A549 (cell line): ENCODE measurements at regions not wholly inside any gene's neighbourhood (a gene's known extent, or its start where the extent isn't known, plus 50 kb on each side); places are given as distances from the start of the nearest gene placed in this dataset.

Experiments
- ATAC-seq, 2 experiments: fragments of 200-7000 bp in 1 of 2; fragments of >200 bp in 1 of 2; cut with Nextera tagmentation in 1 of 2; cut with Tn5 transposase in 1 of 2; 3 replicates each; pipeline versions ENCODE4 v1.8.0 to v1.9.1; 2018 to 2020; ENCODE audit warnings: mild to moderate bottlenecking in 1 of 2, moderate library complexity in 1 of 2
- CTCF ChIA-PET: fragments of 300-600 bp; sonication (Branson Sonifier 250); formaldehyde crosslinking; extraction: SDS; loops from one replicate; lab custom pipeline; 2021; ENCODE audit warnings: antibody characterized with exemption, inconsistent platforms; lab: Yijun Ruan, JAX
- POLR2A ChIA-PET: fragments of 350-600 bp; formaldehyde crosslinking; extraction: SDS; loops from one replicate; lab custom pipeline; 2021; ENCODE audit warnings: antibody characterized with exemption, inconsistent platforms; lab: Yijun Ruan, JAX
- DNase-seq, 2 experiments: peaks; one replicate each; pipeline versions ENCODE4 v3.0.0 to v3.0.0-alpha.2; 2011 to 2016; ENCODE audit warnings: low read depth in 1 of 2, low spot score in 1 of 2
- FAIRE-seq: peaks from 2 replicates; lab custom pipeline; 2011; peaks lifted over from hg19 to GRCh38; lab: Jason Lieb, UNC
- H3K27ac ChIP-seq, 2 experiments: fragments of >200 bp; sonication (Bioruptor Twin); formaldehyde crosslinking; 3 replicates each; pipeline ENCODE4 v1.5.1; 2016 to 2017
- H3K4me1 ChIP-seq: fragments of >200 bp; sonication (Bioruptor Twin); formaldehyde crosslinking; 3 replicates; pipeline ENCODE4 v1.6.1; 2016
- H3K4me2 ChIP-seq: fragments of >200 bp; sonication (Bioruptor Twin); formaldehyde crosslinking; 3 replicates; pipeline ENCODE4 v1.6.1; 2016
- H3K4me3 ChIP-seq: fragments of >200 bp; sonication (Bioruptor Twin); formaldehyde crosslinking; 3 replicates; pipeline ENCODE4 v1.5.1; 2016
- H3K9me3 ChIP-seq: fragments of >200 bp; sonication (Bioruptor Twin); formaldehyde crosslinking; 3 replicates; pipeline ENCODE4 v1.6.1; 2016
- CBX2 ChIP-seq: fragments of 200-600 bp; sonication (generic); IDR thresholded peaks from 2 replicates; pipeline ENCODE4 v1.6.1; 2016; ENCODE audit warnings: low read depth, mild to moderate bottlenecking, borderline replicate concordance
- CEBPB ChIP-seq, 2 experiments: fragments of >200 bp in 1 of 2; sonication (Bioruptor Twin) in 1 of 2; formaldehyde crosslinking in 1 of 2; IDR thresholded peaks; 2 replicates each; pipeline ENCODE4 v1.6.1; 2012 to 2016
- GATA3 ChIP-seq: IDR thresholded peaks from 2 replicates; pipeline ENCODE4 v1.6.1; 2012; ENCODE audit warnings: borderline replicate concordance
- HDAC2 ChIP-seq: fragments of 200-600 bp; sonication (generic); IDR thresholded peaks from 2 replicates; pipeline ENCODE4 v1.6.1; 2016
- JUNB ChIP-seq: fragments of >200 bp; sonication (Bioruptor Twin); formaldehyde crosslinking; IDR thresholded peaks from 2 replicates; pipeline ENCODE4 v1.6.1; 2016
- NR3C1 ChIP-seq: fragments of >200 bp; sonication (Bioruptor Twin); formaldehyde crosslinking; IDR thresholded peaks from 3 replicates; pipeline ENCODE4 v1.6.1; 2017
- RNF2 ChIP-seq: fragments of 200-600 bp; sonication (generic); IDR thresholded peaks from 2 replicates; pipeline ENCODE4 v1.6.1; 2016; ENCODE audit warnings: low read depth, mild to moderate bottlenecking, antibody characterized with exemption, moderate library complexity, borderline replicate concordance
- TP53 ChIP-seq: fragments of 250-450 bp; sonication (Bioruptor Pico); IDR thresholded peaks from 2 replicates; pipeline ENCODE4 v1.5.0; 2021; ENCODE audit warnings: mild to moderate bottlenecking, moderate library complexity
- WGBS: methylation state at CpG from one replicate; pipeline ENCODE4 v1.1.6; 2017; ENCODE audit errors: missing lambda C conversion rate; 5-methylcytosine and 5-hydroxymethylcytosine counted together
- TF ChIP-seq, protein P1 (sequence below): fragments of 250-450 bp; sonication (Bioruptor Pico); IDR thresholded peaks from 2 replicates; pipeline ENCODE4 v1.5.0; 2020; ENCODE audit warnings: low read depth, mild to moderate bottlenecking, moderate library complexity
- TF ChIP-seq, protein P2 (sequence below): IDR thresholded peaks from 2 replicates; pipeline ENCODE4 v1.6.1; 2012; ENCODE audit warnings: low read depth, borderline replicate concordance

DNA sequence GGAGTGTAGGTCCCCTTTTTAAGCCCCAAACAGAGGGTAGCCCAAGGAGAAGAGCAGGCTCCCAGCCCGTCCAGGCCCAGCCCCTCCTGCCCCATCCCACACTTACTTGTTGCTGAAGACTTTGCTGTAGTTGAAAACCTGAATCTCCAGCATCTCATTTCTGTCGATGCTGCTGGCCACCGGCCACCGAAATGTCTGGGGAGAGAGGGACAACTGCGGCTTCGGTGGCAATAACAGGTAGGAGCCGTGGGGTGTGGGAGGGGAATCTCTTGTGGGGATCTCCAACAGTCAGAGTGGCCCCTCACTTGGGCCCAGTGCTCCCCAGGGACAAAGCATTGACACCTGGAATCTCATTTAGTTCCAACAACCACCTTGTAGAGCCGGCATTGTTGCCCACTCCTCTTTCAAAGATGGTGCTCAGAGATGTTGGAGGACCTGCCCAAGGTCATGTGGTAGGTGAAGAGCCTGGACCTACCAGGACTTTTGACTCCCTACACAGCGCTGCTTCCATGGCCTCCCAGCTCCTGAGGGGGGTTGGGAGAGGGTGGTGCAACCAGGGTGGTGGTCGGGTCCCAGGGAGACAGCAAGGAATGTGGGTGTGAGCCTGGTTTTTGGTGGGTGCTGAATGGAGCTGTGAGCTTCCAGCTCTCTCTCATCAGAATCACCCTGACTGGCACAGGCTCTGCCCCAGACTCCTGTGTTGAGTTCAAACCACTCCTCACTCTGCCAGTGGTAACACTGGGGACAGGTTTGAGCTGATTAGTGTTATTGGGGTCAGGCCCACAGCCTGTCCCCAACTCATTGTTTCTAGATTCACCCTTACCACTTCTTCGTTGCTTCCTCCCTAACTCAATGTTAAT lies 50.0 kb upstream of the OTOF start:
- TF ChIP-seq CBX2: no peak
- no peak for TF ChIP-seq JUNB
- TF ChIP-seq, protein P1, sequence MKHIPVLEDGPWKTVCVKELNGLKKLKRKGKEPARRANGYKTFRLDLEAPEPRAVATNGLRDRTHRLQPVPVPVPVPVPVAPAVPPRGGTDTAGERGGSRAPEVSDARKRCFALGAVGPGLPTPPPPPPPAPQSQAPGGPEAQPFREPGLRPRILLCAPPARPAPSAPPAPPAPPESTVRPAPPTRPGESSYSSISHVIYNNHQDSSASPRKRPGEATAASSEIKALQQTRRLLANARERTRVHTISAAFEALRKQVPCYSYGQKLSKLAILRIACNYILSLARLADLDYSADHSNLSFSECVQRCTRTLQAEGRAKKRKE (CRISPR knock-in tag): no peak
- no peak for TF ChIP-seq GATA3
- no peak for TF ChIP-seq TP53 (CRISPR knock-in tag)
- no peak for TF ChIP-seq NR3C1
- TF ChIP-seq, protein P2, sequence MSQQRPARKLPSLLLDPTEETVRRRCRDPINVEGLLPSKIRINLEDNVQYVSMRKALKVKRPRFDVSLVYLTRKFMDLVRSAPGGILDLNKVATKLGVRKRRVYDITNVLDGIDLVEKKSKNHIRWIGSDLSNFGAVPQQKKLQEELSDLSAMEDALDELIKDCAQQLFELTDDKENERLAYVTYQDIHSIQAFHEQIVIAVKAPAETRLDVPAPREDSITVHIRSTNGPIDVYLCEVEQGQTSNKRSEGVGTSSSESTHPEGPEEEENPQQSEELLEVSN: no peak
- TF ChIP-seq RNF2: no peak
- no peak for TF ChIP-seq CEBPB (IDR thresholded peaks at IDR 0.05)
- no peak for TF ChIP-seq HDAC2
- TF ChIP-seq, all 56 proteins: peak for 0
- ATAC-seq (no peak), FAIRE-seq (no peak), DNase-seq (no peak)
- POLR2A ChIA-PET: no interaction called here
- no peaks in the 10 kb centered on the region for H3K9me3 ChIP-seq
- WGBS: 49% methylated on average over 11 of the region's 11 CpGs
- H3K4me2 ChIP-seq: no peak overlapping the region
- CTCF ChIA-PET: interaction anchor here (0.7 to 2.2 kb wide), 7 partner anchors 10 to 218 kb away, joined by 3 to 7 read pairs (median 4); no protein-coding TSS in a partner anchor
- no peaks in the 10 kb centered on the region for H3K4me1 ChIP-seq
- no peak overlapping the region for H3K4me3 ChIP-seq
- H3K27ac ChIP-seq: no peak overlapping the region
